Effector memory CD8-positive, alpha-beta T cell (primary cell): ENCODE measurements at regions not wholly inside any gene's neighbourhood (a gene's known extent, or its start where the extent isn't known, plus 50 kb on each side); places are given as distances from the start of the nearest gene placed in this dataset.

Experiments used
- ATAC-seq: fragments of 150-1000 bp; cut with Tn5 transposase; replicated peaks from 2 replicates; pipeline ENCODE4 v1.10.0; 2021; ENCODE audit warnings: mild to moderate bottlenecking, moderate library complexity
- DNase-seq, 3 experiments: peaks; one replicate each; pipeline ENCODE4 v3.0.0; 2021
- H3K27ac Mint-ChIP-seq, 2 donors: one replicate each; pipeline ENCODE4 v1.8.0; 2022; ENCODE audit warnings: mild to moderate bottlenecking in 2 of 2, mixed read lengths in 2 of 2, moderate library complexity in 2 of 2
- H3K27me3 Mint-ChIP-seq, 2 donors: one replicate each; pipeline ENCODE4 v1.8.0; 2022; ENCODE audit warnings: mixed read lengths in 2 of 2
- H3K36me3 Mint-ChIP-seq: one replicate; pipeline ENCODE4 v1.8.0; 2022; ENCODE audit warnings: mild to moderate bottlenecking, moderate library complexity, mixed read lengths; ENCODE audit not compliant: insufficient read depth
- H3K4me1 Mint-ChIP-seq, 2 donors: one replicate each; pipeline ENCODE4 v1.8.0; 2022; ENCODE audit warnings: low read depth in 2 of 2, mixed read lengths in 2 of 2
- H3K4me3 Mint-ChIP-seq, 2 donors: one replicate each; pipeline ENCODE4 v1.8.0; 2022; ENCODE audit warnings: mild to moderate bottlenecking in 2 of 2, mixed read lengths in 2 of 2, moderate library complexity in 2 of 2
- H3K9me3 Mint-ChIP-seq, 2 donors: one replicate each; pipeline ENCODE4 v1.8.0; 2022; ENCODE audit warnings: mixed read lengths in 2 of 2

DNA sequence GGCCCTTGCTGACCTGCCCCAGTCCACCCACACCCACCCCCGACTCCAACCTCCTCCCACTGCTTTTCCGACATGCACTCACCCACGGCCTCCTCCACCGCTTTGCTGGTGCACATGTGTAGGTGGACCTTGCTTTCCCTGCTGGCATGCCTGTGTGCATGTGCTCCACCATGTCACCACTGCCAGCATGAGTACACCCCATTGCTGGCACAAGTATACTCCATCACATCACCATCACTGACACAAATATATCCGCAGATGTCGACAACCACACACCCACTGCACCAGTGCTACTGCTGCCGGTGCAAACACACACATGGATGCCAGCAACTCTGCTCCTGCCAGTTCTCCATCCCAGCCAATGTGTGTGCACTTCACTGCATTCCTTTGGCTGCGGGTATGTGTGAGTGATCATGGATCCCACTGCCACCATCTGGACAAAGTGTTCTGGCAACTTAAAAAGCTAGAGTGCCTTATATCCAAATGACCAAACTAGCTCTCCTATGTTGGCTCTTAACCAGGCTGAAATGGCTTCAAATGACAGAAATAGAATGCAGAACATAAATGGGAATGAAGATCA, 1072.3 kb downstream of the RAPGEF2 start:
- ATAC-seq (no peak), DNase-seq (no peak)
- H3K9me3 Mint-ChIP-seq, result peaks cover 11 to 31% of the 10 kb centered on the region in 2 donors
- H3K36me3 Mint-ChIP-seq, result no peaks in the 10 kb centered on the region
- no peaks in the 10 kb centered on the region for H3K4me1 Mint-ChIP-seq
- H3K27me3 Mint-ChIP-seq, result no peaks in the 10 kb centered on the region
- no peak overlapping the region for H3K27ac Mint-ChIP-seq
- no peak overlapping the region for H3K4me3 Mint-ChIP-seq

DNA sequence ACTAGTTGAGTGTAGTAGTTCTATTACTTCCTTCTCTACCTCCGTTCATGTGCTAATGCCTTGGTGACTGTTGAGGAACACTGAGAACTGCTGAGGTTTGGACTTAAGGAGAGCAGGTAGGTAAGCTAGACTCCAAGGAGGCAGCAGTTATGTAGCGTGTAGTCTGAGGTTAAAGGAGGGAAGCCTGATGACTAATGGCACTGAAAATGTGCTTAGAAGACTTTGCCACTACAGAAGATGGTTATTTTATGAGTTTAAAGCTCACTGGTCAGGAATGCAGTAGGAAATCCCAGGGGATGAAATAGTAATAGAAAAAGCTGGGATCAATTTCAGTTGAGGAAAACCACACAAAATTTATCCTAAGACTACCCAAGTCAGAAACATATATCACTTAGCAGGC, 1077.3 kb downstream of the RAPGEF2 start:
- Mint-ChIP-seq H3K36me3 (no peaks in the 10 kb centered on the region), H3K4me3 (no peak overlapping the region), H3K27ac (no peak overlapping the region), H3K4me1 (no peaks in the 10 kb centered on the region), H3K9me3 (peaks cover 14 to 24% of the 10 kb centered on the region in 2 donors), H3K27me3 (no peaks in the 10 kb centered on the region)
- DNase-seq, result no peak
- no peak for ATAC-seq

DNA sequence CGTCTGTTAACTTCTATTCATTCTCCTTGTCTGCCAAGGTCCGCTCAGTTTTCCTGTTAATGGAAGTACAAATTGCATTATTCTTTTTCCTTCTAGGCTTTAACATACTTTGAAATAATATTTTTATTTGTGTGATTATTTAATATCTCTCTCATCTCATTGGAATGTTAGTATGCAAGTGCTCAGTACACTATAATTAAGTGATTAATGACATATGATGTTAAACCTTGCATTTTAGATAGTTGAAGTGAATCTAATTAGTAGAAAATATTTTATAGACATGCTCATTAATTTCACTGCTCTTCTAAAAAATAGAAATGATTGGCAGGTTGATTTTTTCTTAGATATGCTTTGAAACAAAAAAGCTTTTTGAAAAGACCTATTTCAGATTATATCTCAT, 1079.8 kb downstream of the RAPGEF2 start:
- no peaks in the 10 kb centered on the region for H3K27me3 Mint-ChIP-seq
- no peak for ATAC-seq
- no peak overlapping the region for H3K4me3 Mint-ChIP-seq
- no peaks in the 10 kb centered on the region for H3K36me3 Mint-ChIP-seq
- peaks cover 11 to 24% of the 10 kb centered on the region in 2 donors for H3K9me3 Mint-ChIP-seq
- H3K27ac Mint-ChIP-seq, result no peak overlapping the region
- H3K4me1 Mint-ChIP-seq, result no peaks in the 10 kb centered on the region
- no peak for DNase-seq

DNA sequence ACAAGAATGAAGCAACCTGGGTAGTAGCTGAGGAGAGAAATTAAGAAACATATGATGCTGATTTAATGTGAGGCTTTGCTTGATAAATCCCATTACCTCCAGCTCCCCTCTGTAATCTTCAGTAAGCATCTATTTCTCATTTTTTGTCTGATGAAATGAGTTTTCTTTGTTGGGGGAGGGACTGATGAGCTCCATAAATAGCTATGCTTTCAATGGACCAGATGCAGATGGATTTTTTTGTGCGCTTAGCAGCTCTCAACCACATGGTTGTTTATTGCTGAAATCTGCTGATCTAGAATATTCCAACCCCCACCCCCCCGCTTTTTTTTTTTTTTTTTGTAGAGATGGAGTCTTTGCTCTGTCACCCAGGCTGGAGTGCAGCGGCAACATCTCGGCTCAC, 1082.0 kb downstream of the RAPGEF2 start:
- no peaks in the 10 kb centered on the region for H3K27me3 Mint-ChIP-seq
- ATAC-seq, result no peak
- no peaks in the 10 kb centered on the region for H3K4me1 Mint-ChIP-seq
- no peak overlapping the region for H3K4me3 Mint-ChIP-seq
- no peak for DNase-seq
- H3K36me3 Mint-ChIP-seq, result no peaks in the 10 kb centered on the region
- H3K9me3 Mint-ChIP-seq, result peaks cover 14 to 21% of the 10 kb centered on the region in 2 donors
- no peak overlapping the region for H3K27ac Mint-ChIP-seq

DNA sequence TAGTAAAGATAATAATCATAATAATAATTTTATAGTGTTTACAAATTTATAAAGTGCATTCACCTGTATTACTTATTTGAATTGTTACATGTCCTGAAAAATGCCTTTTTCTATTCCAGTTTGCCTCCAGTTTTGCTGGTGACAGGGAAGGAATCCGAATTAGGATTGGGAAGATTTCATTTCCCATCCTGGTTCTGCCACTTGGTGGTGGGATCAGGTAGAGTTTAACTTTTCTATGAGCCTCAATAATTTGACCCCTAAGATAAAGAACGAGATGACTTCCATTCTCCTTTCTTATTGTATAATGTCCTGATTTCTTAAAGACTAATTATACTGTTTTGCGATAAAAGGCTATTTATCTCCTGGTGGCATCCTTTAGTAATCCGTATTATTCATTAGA, 1090.9 kb downstream of the RAPGEF2 start:
- no peaks in the 10 kb centered on the region for H3K27me3 Mint-ChIP-seq
- H3K4me3 Mint-ChIP-seq, result no peak overlapping the region
- no peaks in the 10 kb centered on the region for H3K9me3 Mint-ChIP-seq
- H3K4me1 Mint-ChIP-seq, result no peaks in the 10 kb centered on the region
- ATAC-seq (no peak), DNase-seq (no peak)
- H3K27ac Mint-ChIP-seq, result no peak overlapping the region
- no peaks in the 10 kb centered on the region for H3K36me3 Mint-ChIP-seq

DNA sequence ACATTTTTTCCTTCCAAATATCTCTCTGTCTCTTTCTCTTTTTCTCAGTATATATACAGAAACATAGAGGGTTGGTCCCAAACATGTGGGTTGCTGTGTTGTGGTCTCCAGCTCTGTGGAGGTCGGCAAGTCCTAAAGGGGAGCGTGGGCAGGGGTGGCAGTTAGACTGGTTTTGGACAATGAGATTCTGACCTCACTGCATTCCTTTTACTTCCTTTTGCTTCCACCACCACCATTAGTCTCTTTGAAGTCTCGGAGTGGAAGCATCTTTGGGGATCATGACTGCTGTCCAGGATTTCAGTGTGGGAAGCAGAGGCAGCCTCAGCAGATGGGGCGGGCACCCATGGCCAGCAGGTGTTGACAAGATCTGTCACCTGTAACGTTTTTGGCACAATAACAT, 1091.8 kb downstream of the RAPGEF2 start:
- no peak overlapping the region for H3K27ac Mint-ChIP-seq
- no peaks in the 10 kb centered on the region for H3K36me3 Mint-ChIP-seq
- no peak for ATAC-seq
- no peaks in the 10 kb centered on the region for H3K4me1 Mint-ChIP-seq
- H3K27me3 Mint-ChIP-seq, result no peaks in the 10 kb centered on the region
- DNase-seq, result no peak
- H3K4me3 Mint-ChIP-seq, result no peak overlapping the region
- H3K9me3 Mint-ChIP-seq, result peaks cover 1 to 5% of the 10 kb centered on the region in 2 donors

DNA sequence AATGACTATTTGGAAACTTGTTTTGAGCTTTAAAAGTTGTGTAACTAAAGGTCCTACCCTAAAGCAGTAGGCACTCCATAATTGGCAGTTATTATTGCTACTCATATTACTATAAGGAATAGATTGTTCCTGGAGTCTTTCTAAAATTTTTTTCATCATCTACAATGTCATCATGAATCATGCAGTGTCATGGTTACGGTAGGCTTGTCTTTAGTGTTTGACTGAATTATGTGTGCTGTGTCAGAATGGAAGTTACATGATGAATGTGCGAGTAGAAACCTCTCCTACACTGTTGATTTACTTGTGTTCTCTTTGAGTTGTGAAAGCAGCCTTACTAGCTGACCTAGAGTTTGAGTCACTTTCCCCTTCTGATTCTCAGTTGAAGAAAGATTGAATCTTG, 1099.9 kb downstream of the RAPGEF2 start:
- ATAC-seq, result no peak

DNA sequence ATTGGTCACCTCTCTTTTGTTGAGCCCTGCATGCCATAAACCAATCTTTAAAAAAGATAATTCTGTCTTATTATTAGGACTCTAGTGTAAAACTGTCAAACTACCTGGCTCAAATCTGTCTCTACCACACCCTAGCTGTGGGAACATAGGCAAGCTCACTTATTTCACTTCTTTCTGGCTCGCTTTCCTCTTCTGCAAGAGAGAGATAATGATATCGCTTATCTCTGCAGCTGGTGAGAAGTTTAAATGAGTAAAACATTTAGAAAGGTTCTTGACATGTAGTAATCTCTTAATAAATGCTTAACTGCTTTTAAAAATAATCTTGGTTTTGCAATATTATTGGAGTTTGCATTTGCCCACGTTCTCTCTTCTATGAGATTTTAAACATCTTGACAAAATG, 1109.2 kb downstream of the RAPGEF2 start:
- DNase-seq (no peak), ATAC-seq (no peak)
- Mint-ChIP-seq H3K4me1 (no peaks in the 10 kb centered on the region), H3K36me3 (no peaks in the 10 kb centered on the region), H3K9me3 (peaks cover 0 to 14% of the 10 kb centered on the region in 2 donors), H3K4me3 (no peak overlapping the region), H3K27me3 (no peaks in the 10 kb centered on the region), H3K27ac (no peak overlapping the region)

More for the DNA sequence above, 1099.9 kb downstream of the RAPGEF2 start:
- no peaks in the 10 kb centered on the region for H3K27me3 Mint-ChIP-seq
- peaks cover 8 to 10% of the 10 kb centered on the region in 2 donors for H3K9me3 Mint-ChIP-seq
- H3K4me1 Mint-ChIP-seq, result no peaks in the 10 kb centered on the region
- no peaks in the 10 kb centered on the region for H3K36me3 Mint-ChIP-seq
- no peak overlapping the region for H3K4me3 Mint-ChIP-seq
- no peak for DNase-seq
- no peak overlapping the region for H3K27ac Mint-ChIP-seq

DNA sequence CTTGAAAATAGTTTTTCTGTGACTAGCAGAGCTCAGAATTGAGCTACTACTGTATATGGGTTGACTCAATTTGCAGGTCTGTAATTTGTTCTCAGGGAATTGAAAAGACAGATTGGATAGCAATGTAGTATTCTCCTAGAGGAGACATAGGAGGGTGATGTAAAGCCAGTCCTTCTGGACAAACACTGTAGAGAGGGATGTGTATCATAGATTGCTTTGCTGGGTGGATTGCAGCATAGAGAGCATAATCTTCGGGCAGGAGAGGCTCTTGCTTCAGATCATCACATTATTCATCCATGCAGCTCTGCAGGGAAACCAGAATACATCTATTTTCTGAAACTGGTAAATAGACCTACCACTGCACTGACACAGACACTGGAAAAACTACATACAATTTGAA, 1110.5 kb downstream of the RAPGEF2 start:
- DNase-seq (no peak), ATAC-seq (no peak)
- Mint-ChIP-seq H3K9me3 (peaks cover 0 to 14% of the 10 kb centered on the region in 2 donors), H3K4me3 (no peak overlapping the region), H3K36me3 (no peaks in the 10 kb centered on the region), H3K27ac (no peak overlapping the region), H3K4me1 (no peaks in the 10 kb centered on the region), H3K27me3 (no peaks in the 10 kb centered on the region)

DNA sequence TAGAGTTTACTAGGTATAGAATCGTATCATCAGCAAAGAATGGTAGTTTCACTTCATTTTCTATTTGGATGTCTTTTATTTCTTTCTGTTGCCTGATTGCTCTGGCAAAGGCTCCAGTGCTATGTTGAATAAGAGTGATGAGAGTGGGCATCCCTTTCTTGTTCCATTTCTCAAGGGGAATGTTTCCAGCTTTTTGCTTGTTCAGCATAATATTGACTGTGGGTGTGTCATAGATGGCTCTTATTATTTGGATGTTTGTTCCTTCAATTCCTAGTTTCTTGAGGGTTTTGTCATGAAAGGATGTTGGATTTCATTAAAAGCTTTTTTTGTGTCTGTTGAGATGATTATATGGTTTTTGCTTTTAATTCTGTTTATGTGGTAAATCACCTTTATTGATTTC, 1114.5 kb downstream of the RAPGEF2 start:
- DNase-seq, result no peak
- Mint-ChIP-seq H3K36me3 (no peaks in the 10 kb centered on the region), H3K27ac (no peak overlapping the region), H3K9me3 (peaks cover 9 to 16% of the 10 kb centered on the region in 2 donors), H3K4me1 (no peaks in the 10 kb centered on the region), H3K27me3 (no peaks in the 10 kb centered on the region), H3K4me3 (no peak overlapping the region)
- no peak for ATAC-seq

DNA sequence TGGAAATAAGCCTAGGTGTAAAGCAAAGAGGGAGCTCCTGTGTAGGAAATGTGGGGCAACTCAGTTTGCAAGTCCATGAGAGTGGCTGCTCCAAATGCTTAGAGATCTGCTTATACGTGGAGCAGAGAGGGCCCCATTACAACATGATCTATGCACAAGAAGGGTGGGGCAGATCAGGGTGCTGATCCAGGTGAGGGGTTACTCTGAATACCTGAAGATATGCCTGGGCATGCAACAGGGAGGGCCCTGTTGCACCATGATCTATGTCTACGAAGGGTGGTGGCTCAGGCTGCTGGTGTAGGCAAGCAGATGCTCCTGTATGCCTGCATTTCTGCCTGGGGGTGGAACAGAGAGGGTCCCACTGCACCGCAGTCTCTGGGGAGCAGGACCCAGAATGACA, 1121.2 kb downstream of the RAPGEF2 start:
- no peak overlapping the region for H3K4me3 Mint-ChIP-seq
- H3K36me3 Mint-ChIP-seq, result no peaks in the 10 kb centered on the region
- no peak for ATAC-seq
- peaks cover 17 to 25% of the 10 kb centered on the region in 2 donors for H3K9me3 Mint-ChIP-seq
- H3K27ac Mint-ChIP-seq, result no peak overlapping the region
- DNase-seq, result no peak
- no peaks in the 10 kb centered on the region for H3K27me3 Mint-ChIP-seq
- H3K4me1 Mint-ChIP-seq, result no peaks in the 10 kb centered on the region

DNA sequence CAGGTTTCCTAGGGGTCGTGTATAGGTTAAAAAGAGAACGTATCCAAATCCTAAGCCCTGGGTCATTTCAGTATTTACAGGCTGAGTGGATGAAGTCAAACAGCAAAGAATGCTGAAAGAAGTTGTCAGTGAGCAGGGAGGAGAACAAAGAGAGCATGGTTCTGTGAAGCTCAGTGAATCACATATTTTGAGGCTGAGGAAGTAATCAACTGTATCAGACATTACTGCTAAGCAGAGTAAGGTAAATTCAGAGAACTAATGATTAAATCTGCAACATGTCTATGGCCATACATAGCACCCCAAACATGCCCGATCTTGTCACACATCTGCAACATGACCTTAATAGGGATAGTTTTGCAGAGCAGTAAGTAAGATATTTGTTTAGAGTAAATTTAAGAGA, 1130.3 kb downstream of the RAPGEF2 start:
- H3K4me1 Mint-ChIP-seq, result no peaks in the 10 kb centered on the region
- H3K36me3 Mint-ChIP-seq, result no peaks in the 10 kb centered on the region
- H3K27me3 Mint-ChIP-seq, result no peaks in the 10 kb centered on the region
- ATAC-seq (no peak), DNase-seq (no peak)
- H3K4me3 Mint-ChIP-seq, result no peak overlapping the region
- no peak overlapping the region for H3K27ac Mint-ChIP-seq
- peaks cover 10 to 18% of the 10 kb centered on the region in 2 donors for H3K9me3 Mint-ChIP-seq

DNA sequence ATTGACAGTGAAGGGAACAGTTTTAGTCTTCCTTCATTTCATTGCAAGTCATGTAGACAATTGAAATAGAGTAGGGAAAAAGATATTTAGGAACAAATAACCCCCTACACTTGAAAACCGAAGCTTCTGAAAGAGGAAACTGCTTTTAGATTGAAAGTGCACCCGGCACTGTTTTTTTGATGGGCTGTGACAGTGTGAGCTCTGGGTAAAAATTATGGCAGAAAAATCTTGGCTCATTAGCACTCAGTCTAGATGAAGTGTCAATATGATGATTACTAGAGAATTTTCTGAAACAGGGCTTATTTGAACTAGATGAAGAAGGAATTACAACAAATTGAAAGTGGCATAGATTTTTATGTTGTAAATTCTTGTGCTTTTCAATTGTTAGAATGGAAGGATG, 1132.4 kb downstream of the RAPGEF2 start:
- Mint-ChIP-seq H3K36me3 (no peaks in the 10 kb centered on the region), H3K4me3 (no peak overlapping the region), H3K4me1 (no peaks in the 10 kb centered on the region), H3K9me3 (peaks cover 10 to 11% of the 10 kb centered on the region in 2 donors), H3K27ac (no peak overlapping the region), H3K27me3 (no peaks in the 10 kb centered on the region)
- no peak for DNase-seq
- no peak for ATAC-seq

DNA sequence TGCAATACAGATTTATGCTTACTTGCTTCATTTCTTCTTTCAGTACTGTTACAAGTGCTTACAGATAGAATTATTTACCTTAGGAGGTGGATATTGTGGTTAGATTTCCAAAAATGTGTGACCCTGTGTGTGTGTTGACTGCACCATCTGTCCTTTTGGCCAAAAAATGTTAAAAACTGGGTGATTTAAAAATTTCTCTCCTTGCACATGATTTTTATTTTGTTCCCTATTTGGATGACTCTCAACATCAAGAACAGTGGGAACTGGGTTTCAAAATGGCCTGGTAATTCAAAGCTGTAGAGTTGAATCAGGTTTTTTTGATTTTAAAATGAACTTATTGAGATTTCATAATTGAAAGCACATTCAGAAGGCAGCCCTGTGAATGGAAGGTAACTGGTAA, 1132.9 kb downstream of the RAPGEF2 start:
- Mint-ChIP-seq H3K27me3 (no peaks in the 10 kb centered on the region), H3K9me3 (peaks cover 7 to 11% of the 10 kb centered on the region in 2 donors), H3K4me1 (no peaks in the 10 kb centered on the region), H3K4me3 (no peak overlapping the region), H3K27ac (no peak overlapping the region), H3K36me3 (no peaks in the 10 kb centered on the region)
- ATAC-seq (no peak), DNase-seq (no peak)

DNA sequence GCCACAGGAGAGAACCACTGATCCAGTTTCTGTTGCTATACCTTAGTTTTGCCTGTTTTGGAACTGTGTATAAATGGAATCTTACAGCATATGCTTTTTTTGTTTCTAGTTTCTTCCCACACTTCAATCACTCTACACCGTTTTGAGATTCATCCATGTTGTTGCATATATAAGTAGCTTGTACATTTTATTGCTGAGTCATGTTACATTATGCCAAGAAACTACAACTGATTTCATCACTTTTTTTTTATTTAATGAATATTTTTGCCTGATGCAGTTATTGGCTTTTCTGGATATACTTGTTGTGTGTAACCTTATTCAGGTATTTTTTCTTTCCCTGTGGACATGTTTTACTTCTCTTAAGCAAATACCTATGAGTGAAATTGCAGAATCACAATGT, 1135.9 kb downstream of the RAPGEF2 start:
- ATAC-seq (no peak), DNase-seq (no peak)
- peaks cover 2 to 22% of the 10 kb centered on the region in 2 donors for H3K9me3 Mint-ChIP-seq
- H3K36me3 Mint-ChIP-seq, result no peaks in the 10 kb centered on the region
- H3K4me3 Mint-ChIP-seq, result no peak overlapping the region
- H3K27me3 Mint-ChIP-seq, result no peaks in the 10 kb centered on the region
- no peaks in the 10 kb centered on the region for H3K4me1 Mint-ChIP-seq
- H3K27ac Mint-ChIP-seq, result no peak overlapping the region
